ENCODE measurements at regions not wholly inside any gene's neighbourhood (a gene's known extent, or its start where the extent isn't known, plus 50 kb on each side); places are given as distances from the start of the nearest gene placed in this dataset.

GRCh38 chr14:51515611-51516010, 136.1 kb upstream of the FRMD6 start:
- no peak for DNase-seq (ENCODE audit: low read depth)

GRCh38 chr14:51516706-51517395, 134.9 kb upstream of the FRMD6 start:
- DNase-seq (ENCODE audit: low read depth): no peak

DNA sequence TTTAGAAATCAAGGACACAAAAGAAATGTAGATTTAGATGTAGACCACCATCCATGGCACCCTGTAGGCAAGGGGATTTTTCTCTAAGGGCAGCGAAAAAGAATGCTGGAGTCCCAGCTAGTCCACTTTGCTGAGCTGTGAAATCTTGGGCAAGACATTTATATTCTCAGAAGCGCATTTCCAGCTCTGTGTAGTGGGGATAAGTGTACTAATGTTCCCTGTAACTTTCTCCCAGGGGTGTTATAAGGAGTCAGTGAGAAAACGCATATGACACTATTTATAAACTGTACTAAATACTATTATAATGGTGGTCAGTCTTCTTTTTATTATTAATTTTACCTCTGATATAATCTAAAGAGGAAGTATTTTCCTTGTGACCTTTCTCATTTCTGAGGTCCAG, 133.4 kb upstream of the FRMD6 start:
- DNase-seq (ENCODE audit: low read depth): no peak

GRCh38 chr14:51518711-51519110, 133.0 kb upstream of the FRMD6 start:
- DNase-seq (ENCODE audit: low read depth): no peak

- no peak for DNase-seq (ENCODE audit: low read depth)
Observed at GRCh38 chr14:51520087-51520486, 131.6 kb upstream of the FRMD6 start.

DNA sequence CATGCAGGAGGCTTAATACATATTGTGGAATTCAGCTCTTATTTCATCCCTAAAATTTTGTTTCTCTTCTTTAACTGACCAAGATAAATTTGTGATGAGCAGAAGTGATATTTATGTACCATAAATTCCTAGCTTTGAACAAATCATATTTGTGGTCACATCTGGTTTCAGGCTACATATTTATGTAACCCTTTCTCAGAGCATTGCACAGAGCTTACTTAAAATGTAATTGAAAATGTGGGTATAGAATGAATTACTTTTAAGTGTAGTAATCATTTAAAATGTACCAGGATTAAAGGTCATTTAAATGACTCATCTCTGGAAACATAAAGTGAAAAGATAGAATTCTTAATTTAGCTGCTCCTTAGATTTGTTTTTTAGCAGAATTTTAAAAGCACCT, 129.9 kb upstream of the FRMD6 start:
- DNase-seq (ENCODE audit: low read depth): no peak

DNA sequence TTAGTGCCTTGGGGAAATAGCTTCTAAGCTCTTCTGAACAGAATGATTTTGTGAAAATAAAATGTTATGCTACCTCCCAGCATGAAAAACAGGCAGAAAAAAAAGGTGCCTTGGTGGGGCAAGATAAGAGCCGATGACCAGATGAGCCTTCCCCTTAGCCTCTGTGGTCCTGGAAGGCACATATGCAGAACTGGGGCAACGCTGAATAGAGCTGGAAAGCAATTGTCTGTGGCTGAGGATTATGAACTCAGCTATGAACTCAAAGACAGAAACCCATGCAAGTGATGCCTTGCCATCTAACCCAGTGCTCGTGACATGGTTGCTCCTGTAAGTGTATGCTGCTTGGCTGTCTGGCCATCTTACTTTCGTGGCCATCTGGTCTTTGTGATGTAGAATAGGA, 128.5 kb upstream of the FRMD6 start:
- no peak for DNase-seq (ENCODE audit: low read depth)

GRCh38 chr14:51525739-51526138, 126.0 kb upstream of the FRMD6 start:
- no peak for DNase-seq (ENCODE audit: low read depth)

- DNase-seq (ENCODE audit: low read depth): no peak
Observed at GRCh38 chr14:51527073-51527472, 124.6 kb upstream of the FRMD6 start.

DNA sequence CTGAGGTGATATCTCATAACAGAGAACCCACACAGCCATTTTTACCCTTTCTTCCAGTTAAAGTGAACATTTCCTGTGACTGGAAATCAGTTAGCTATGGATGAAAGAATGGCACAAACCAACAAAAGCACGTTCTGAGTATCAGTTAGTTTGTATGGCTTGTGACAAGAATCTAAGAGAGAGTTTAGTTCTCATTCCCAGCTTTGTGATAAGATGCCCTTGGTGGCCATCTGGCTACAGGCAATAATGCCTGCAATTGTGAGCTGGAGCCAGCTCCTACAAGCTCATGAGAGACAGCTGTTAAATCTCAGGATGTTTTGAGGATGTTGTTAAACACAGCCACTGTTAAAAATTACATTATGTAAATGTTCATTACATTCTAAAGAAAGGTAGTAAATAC, 122.0 kb upstream of the FRMD6 start:
- DNase-seq (ENCODE audit: low read depth): no peak

- DNase-seq (ENCODE audit: low read depth): no peak
Observed at GRCh38 chr14:51533160-51533559, 118.5 kb upstream of the FRMD6 start.

GRCh38 chr14:51533872-51534553, 117.7 kb upstream of the FRMD6 start:
- DNase-seq (ENCODE audit: low read depth): no peak

GRCh38 chr14:51534610-51535011, 117.1 kb upstream of the FRMD6 start:
- DNase-seq (ENCODE audit: low read depth): no peak

GRCh38 chr14:51535443-51536044, 116.2 kb upstream of the FRMD6 start:
- DNase-seq (ENCODE audit: low read depth): no peak

GRCh38 chr14:51538973-51539372, 112.7 kb upstream of the FRMD6 start:
- no peak for DNase-seq (ENCODE audit: low read depth)

- DNase-seq (ENCODE audit: low read depth): no peak
Observed at GRCh38 chr14:51539571-51540037, 112.1 kb upstream of the FRMD6 start.

GRCh38 chr14:51540364-51540763, 111.3 kb upstream of the FRMD6 start:
- DNase-seq (ENCODE audit: low read depth): no peak

DNA sequence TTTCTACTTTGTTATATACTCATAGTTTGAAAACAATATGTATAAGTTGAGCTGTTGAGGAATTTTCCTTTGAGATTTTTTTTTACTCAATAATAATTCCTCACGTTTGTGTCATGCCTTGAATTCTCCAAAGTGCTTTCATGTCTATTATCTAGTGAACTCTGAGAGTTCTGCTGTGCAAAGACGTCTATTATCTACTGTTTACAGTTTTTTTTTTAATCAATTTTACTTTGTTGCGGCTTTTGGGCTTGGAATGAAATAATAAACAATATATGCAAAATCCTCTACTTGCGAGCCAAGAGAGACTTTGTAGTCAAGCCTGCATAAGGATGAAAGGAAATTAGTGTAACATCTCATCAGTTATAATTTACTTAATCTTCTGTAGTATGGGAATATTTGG, 107.2 kb upstream of the FRMD6 start:
- no peak for DNase-seq (ENCODE audit: low read depth)

GRCh38 chr14:51544901-51545300, 106.8 kb upstream of the FRMD6 start:
- DNase-seq (ENCODE audit: low read depth): no peak

GRCh38 chr14:51545396-51545795, 106.3 kb upstream of the FRMD6 start:
- no peak for DNase-seq (ENCODE audit: low read depth)

GRCh38 chr14:51546099-51546498, 105.6 kb upstream of the FRMD6 start:
- DNase-seq (ENCODE audit: low read depth): no peak

GRCh38 chr14:51546603-51547258, 105.0 kb upstream of the FRMD6 start:
- no peak for DNase-seq (ENCODE audit: low read depth)

DNA sequence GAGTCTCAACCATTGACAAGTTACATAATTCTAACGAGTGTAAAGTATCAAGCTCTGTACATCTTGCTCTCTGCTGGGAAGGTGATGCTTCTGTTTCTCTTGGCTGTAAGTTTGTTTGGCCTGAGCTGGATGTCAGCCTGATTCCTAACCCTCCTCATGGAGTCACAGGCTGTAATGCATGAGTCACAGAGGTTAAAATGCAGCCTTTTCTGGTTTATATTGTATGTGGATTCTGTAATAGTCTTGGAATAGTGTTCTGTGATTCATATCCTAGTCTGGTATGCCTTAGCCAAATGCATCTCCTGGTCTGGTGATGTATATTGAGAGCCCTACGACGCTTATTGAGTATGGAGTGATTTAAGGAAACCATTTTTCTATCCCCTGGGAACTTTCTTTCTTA, 104.5 kb upstream of the FRMD6 start:
- DNase-seq (ENCODE audit: low read depth): no peak

Measured in stimulated activated CD8-positive, alpha-beta memory T cell treated with anti-CD3 and anti-CD28 coated beads, Interleukin-12 subunit alpha, Interleukin-12 subunit beta, amount 100 ng/mL, for 1 hour (primary cell).